Bronchial epithelial cell (primary cell): ENCODE measurements at regions not wholly inside any gene's neighbourhood (a gene's known extent, or its start where the extent isn't known, plus 50 kb on each side); places are given as distances from the start of the nearest gene placed in this dataset.

Experiments used
- DNase-seq: peaks from one replicate; pipeline ENCODE4 v3.0.0-alpha.2; 2010; ENCODE audit warnings: low read depth
- FAIRE-seq: peaks from 2 replicates; lab custom pipeline; 2011; peaks lifted over from hg19 to GRCh38; lab: Jason Lieb, UNC
- H3K27me3 ChIP-seq: 2 replicates; pipeline ENCODE4 v1.5.1; 2011; ENCODE audit warnings: low read length; ENCODE audit not compliant: control insufficient read depth, insufficient read depth
- H3K36me3 ChIP-seq: 2 replicates; pipeline ENCODE4 v1.5.1; 2011; ENCODE audit warnings: low read length; ENCODE audit not compliant: control insufficient read depth, insufficient read depth
- H3K4me3 ChIP-seq: 2 replicates; pipeline ENCODE4 v1.5.1; 2011; ENCODE audit warnings: mild to moderate bottlenecking, low read depth, low read length, control low read depth
- TF ChIP-seq, protein P1 (sequence below): IDR thresholded peaks from 2 replicates; pipeline ENCODE4 v1.5.1; 2011; ENCODE audit warnings: mild to moderate bottlenecking, moderate library complexity, low read length, control low read depth, inconsistent platforms; ENCODE audit not compliant: insufficient read depth, severe bottlenecking

DNA sequence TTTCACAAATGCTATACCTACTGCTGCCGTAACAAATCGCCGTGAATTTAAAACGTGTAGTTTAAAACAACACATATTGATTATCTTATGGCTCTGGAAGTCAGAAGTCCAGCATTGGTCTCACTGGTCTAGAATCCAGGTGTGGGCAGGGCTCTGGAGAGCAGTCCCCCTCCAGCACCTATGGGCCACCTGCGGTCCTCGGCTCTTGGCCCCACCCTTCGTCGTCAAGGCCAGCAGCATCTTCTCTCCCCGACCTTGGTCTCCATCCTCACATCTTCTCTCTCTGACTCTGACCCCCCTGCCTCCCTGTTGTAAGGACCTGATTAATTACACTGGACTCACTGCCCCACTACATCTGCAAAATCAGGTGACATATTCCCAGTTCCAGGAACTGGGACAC, 106.4 kb upstream of the COL5A1 start:
- DNase-seq (no peak), FAIRE-seq (no peak)
- no peak overlapping the region for H3K4me3 ChIP-seq
- TF ChIP-seq, protein P1, sequence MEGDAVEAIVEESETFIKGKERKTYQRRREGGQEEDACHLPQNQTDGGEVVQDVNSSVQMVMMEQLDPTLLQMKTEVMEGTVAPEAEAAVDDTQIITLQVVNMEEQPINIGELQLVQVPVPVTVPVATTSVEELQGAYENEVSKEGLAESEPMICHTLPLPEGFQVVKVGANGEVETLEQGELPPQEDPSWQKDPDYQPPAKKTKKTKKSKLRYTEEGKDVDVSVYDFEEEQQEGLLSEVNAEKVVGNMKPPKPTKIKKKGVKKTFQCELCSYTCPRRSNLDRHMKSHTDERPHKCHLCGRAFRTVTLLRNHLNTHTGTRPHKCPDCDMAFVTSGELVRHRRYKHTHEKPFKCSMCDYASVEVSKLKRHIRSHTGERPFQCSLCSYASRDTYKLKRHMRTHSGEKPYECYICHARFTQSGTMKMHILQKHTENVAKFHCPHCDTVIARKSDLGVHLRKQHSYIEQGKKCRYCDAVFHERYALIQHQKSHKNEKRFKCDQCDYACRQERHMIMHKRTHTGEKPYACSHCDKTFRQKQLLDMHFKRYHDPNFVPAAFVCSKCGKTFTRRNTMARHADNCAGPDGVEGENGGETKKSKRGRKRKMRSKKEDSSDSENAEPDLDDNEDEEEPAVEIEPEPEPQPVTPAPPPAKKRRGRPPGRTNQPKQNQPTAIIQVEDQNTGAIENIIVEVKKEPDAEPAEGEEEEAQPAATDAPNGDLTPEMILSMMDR = no peak
- no peaks in the 10 kb centered on the region for H3K27me3 ChIP-seq
- H3K36me3 ChIP-seq = no peaks in the 10 kb centered on the region

DNA sequence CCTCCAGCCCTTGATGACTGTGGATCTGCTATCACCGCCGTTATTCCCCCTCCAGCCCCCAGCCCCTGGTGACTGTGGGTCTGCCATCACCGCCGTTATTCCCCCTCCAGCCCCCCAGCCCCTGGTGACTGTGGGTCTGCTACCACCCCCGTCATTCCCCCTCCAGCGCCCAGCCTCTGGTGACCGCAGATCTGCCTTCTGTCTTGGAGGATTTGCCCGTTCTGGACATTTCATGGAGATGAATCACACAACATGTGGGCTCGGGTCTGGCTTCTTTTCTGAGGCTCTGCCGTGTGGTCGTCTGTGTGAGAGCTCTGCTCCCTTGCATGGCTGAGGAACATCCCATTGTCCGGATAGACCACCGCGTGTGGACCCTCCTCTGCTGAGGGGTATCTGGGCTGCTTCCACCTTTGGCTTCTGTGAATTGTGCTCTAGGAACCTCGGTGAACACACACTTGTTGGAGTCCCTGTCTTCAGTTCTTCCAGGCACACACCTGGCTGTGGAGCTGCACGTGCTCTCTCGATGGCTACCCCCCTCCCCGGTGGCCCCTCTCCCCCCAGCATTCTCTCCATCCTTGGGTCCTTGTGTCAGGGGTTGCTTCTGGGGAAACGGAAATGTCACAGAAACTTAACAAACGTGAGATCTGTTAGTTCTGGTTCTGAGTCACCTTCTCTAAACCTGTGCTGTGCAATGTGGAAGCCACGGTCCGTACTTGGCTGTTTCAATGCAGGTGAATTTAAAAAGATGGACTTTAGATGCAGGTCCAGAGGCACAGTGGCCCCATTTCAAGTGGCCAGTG, 105.3 kb upstream of the COL5A1 start:
- no peak overlapping the region for H3K4me3 ChIP-seq
- FAIRE-seq (no peak), DNase-seq (no peak)
- TF ChIP-seq, protein P1 = no peak
- H3K36me3 ChIP-seq = no peaks in the 10 kb centered on the region
- H3K27me3 ChIP-seq = no peaks in the 10 kb centered on the region

DNA sequence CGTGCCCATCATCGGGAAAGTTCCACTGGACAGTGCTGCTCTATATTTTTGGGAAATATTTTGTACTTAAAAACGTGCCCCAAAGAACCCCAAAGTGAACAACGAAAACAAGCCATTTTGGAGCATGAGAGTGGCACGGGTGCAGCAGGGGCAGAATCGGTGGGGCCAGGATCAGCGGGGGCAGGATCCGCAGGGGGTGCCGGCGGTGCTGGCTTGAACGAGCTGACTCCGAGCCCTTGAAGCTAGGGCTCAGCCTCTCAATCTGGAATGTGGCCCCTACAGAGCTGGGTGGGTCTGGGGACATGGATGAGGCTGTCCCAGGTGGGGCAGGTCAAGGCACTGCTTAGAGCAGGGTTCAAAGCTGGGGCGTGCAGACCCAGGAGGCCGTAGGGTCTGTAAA, 104.7 kb upstream of the COL5A1 start:
- Histone ChIP-seq H3K27me3 (no peaks in the 10 kb centered on the region), H3K4me3 (no peak overlapping the region)
- no peak for FAIRE-seq

DNA sequence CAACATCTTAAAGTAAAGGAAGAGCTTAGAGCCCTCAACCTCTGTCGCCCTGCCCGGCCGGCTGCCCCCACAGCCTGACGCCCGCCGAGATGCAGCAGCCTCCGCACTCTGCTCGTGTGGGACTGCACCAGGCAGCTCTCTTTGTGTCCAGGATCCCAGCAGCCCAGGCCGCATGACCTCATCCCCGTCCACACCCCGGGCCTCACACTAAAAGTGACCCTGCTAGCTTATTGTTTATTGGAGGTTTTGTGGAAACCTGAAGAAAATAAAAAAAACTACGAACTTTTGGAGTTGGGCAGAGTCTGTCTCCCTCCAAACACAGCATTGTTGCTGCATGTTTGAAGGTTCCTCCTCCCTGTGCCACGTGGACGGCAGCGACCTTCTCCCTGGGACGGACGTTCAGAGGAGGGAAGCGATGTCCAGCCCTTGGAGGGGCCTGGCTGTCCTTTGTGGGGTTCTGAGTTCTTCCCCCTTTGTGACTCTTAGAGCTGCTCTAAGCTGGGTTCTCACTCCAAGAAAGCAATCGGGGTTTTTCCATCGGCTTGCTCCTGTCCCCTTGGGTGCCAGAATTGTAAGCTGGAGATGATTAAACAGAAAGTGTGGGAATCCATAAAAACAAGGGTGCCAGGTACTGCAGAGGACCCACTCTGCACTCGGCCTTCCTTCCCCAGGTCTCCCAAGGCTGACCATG, 103.5 kb upstream of the COL5A1 start:
- H3K27me3 ChIP-seq = no peaks in the 10 kb centered on the region
- DNase-seq = no peak
- TF ChIP-seq, protein P1 = no peak
- no peaks in the 10 kb centered on the region for H3K36me3 ChIP-seq
- FAIRE-seq = no peak
- no peak overlapping the region for H3K4me3 ChIP-seq

More for the DNA sequence above, 104.7 kb upstream of the COL5A1 start:
- DNase-seq = no peak
- TF ChIP-seq, protein P1 = no peak
- H3K36me3 ChIP-seq = no peaks in the 10 kb centered on the region

DNA sequence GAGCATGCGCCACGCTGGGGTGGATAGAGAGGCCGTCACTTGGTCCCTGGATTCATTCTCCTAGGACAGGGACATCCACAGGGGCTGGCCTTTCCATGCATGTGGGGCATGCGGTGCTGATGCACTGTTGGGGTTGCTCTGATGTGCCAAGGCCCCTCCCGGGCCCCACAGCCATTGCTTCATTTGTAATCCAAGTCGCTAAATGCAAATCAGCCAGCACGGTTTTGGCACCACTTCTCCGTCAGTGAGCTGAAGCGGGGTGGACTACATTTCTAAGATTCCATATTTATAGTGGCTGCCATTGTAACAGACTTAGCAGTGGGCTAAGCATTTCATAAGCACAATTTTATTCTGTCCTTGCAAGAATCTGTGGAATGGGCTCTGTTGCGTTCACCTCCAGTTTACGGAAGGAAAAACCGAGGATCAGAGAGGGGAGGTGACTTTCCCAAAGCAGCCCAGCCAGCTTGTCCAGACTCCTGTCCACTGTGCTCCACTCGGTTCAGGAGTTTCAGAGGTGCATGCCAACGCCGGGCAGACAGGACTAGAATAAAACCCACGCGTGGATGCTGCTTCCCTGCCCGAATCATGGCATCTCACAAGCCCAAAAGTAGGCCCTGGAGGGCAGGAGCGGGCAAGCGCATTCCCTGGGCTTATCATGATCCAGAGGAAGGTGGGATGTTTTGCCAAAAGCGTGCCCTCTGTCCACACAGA, 102.6 kb upstream of the COL5A1 start:
- Histone ChIP-seq H3K4me3 (no peak overlapping the region), H3K27me3 (no peaks in the 10 kb centered on the region), H3K36me3 (no peaks in the 10 kb centered on the region)
- no peak for DNase-seq
- no peak for FAIRE-seq
- TF ChIP-seq, protein P1 = no peak
